ENCODE measurements at regions not wholly inside any gene's neighbourhood (a gene's known extent, or its start where the extent isn't known, plus 50 kb on each side); places are given as distances from the start of the nearest gene placed in this dataset.

DNA sequence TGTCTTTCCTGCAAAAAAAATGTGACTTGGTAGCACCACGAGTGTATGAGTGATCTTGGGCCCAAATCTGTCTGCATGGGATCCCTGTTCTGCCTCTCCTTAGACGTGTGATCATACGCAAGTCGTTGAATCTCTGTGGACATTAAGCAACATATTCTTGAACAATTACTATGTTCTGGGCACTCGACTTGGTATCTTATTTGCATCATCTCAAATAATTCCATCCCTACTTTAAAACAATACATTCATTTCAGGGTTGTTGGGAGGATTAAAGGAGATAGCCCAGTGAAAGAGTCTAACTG lies 145.4 kb upstream of the CPEB2 start:
- no peak overlapping the region for H3K4me3 Mint-ChIP-seq
- H3K4me1 Mint-ChIP-seq: no peaks in the 10 kb centered on the region
- ATAC-seq (ENCODE audit: low read depth in 2 of 2) (no peak), DNase-seq (no peak)
- no peaks in the 10 kb centered on the region for H3K36me3 Mint-ChIP-seq
- H3K27ac Mint-ChIP-seq: no peak overlapping the region
- peaks cover 10 to 26% (median 14%) of the 10 kb centered on the region in 3 donors for H3K27me3 Mint-ChIP-seq
- H3K9me3 Mint-ChIP-seq: peaks cover 0 to 6% (median 0%) of the 10 kb centered on the region in 7 donors

DNA sequence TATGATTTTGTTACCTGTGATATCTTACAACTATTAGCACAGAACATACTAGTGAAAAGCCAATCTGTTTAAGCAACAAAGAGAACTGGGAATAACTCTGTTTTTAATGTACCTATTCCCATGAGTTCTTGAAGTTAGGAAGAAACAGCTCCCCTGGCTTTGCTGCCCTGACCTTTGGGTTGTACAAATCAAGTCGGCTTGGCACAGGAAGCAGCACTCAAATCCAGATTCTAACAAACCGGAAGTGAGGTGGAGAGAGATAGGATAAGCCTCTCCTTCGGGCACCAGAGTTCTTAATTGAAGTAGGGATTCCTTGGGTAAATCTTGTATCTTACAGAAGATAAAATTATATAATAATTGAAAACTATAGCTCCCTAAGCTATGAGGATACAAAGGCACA lies 144.8 kb upstream of the CPEB2 start:
- Mint-ChIP-seq H3K27ac (no peak overlapping the region), H3K4me1 (no peaks in the 10 kb centered on the region), H3K9me3 (peaks cover 0 to 6% (median 0%) of the 10 kb centered on the region in 7 donors), H3K36me3 (no peaks in the 10 kb centered on the region), H3K27me3 (peaks cover 8 to 23% (median 10%) of the 10 kb centered on the region in 3 donors), H3K4me3 (no peak overlapping the region)
- DNase-seq (no peak), ATAC-seq (ENCODE audit: low read depth in 2 of 2) (no peak)

DNA sequence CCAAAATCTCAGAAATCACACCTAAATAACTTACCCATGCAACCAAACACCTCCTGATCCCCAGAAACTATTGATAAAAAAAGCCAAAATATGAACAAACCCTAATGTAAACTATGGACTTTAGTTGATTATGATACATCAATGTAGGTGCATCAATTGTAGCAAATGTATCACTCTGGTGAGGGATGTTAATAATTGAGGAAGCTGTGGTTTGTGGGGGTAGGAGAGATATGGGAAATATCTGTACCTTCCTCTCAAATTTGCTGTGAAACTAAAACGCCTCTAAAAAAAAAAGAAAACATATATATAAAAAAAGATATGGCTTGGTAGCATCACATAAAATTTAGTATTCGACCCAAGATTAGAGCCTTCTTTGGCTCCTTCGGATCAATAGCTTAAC lies 144.3 kb upstream of the CPEB2 start:
- Mint-ChIP-seq H3K4me3 (no peak overlapping the region), H3K9me3 (peaks cover 0 to 6% (median 0%) of the 10 kb centered on the region in 7 donors), H3K27me3 (peaks cover 6 to 24% (median 10%) of the 10 kb centered on the region in 3 donors), H3K27ac (no peak overlapping the region), H3K4me1 (no peaks in the 10 kb centered on the region), H3K36me3 (no peaks in the 10 kb centered on the region)
- DNase-seq (no peak), ATAC-seq (ENCODE audit: low read depth in 2 of 2) (no peak)

DNA sequence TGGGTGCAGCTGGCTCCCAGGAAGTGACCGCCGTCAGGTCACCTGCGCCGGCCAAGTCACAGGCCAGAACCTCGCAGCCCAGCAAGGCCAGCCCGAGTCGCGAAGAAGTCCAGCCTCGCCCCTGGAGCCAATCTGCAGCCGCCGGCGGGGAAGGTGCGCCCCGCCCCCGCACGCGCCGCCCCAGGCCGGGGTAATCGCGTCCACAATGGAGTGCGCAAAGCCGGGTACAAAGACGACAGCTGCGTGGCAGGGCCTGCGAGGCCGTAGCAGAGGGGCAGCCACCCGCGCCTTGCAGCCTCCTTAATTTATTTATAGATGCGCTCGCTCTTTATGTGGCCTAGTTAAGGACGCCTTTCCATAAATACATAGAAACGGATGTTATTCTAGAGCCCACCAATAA lies 139.4 kb upstream of the CPEB2 start:
- no peaks in the 10 kb centered on the region for H3K36me3 Mint-ChIP-seq
- H3K27me3 Mint-ChIP-seq: peaks cover 12 to 28% (median 14%) of the 10 kb centered on the region in 3 donors
- H3K9me3 Mint-ChIP-seq: no peaks in the 10 kb centered on the region
- DNase-seq (no peak), ATAC-seq (ENCODE audit: low read depth in 2 of 2) (no peak)
- no peak overlapping the region for H3K27ac Mint-ChIP-seq
- H3K4me1 Mint-ChIP-seq: no peaks in the 10 kb centered on the region
- H3K4me3 Mint-ChIP-seq: no peak overlapping the region

DNA sequence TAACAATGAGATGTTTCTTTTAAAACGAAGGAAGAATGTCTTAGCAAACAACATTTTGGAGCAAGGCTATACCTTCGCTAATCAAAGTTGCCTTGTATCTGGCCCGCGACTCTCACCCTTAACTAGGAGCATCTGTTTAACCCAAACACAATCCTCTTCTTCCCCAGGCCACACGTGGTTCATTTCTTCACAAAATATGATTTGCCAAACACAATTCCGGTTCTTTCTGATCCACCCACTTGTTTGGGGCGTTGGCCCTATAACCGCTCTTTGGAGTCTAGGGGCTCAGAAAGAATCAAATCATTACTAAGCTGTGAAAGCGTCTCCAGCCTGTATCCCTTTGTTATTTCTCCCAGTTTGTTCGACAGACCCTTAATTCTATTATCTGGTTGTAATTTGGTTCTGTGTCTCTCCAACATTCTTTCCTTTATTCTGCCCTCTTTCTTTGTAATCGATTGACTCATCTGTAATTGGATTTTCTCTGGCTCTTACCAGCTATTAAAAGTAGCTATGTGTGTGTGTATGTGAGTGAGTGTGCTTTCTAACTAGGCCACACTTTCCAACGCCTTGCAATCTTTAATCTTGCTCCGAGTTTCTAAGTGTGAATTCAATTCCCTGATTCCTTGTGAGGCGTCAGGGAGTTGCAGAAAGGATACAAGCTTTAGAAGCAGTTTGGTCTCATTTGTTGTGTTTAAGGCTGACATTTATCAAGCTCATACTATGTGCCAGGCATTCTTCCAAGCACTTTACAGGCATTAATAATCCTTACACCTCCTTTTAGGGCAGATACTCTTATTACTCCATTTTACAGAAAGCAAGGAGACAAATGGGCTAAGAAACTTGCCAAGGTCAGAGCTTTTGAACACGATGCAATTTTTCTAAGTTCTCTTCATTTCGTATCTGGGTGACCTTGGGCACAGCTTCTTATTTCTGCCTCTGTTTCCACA lies 138.6 kb upstream of the CPEB2 start:
- no peaks in the 10 kb centered on the region for H3K36me3 Mint-ChIP-seq
- H3K4me3 Mint-ChIP-seq: no peak overlapping the region
- ATAC-seq (ENCODE audit: low read depth in 2 of 2): no peak
- no peak overlapping the region for H3K27ac Mint-ChIP-seq
- H3K4me1 Mint-ChIP-seq: no peaks in the 10 kb centered on the region
- no peak for DNase-seq
- H3K27me3 Mint-ChIP-seq: peaks cover 12 to 32% (median 14%) of the 10 kb centered on the region in 3 donors
- H3K9me3 Mint-ChIP-seq: no peaks in the 10 kb centered on the region

DNA sequence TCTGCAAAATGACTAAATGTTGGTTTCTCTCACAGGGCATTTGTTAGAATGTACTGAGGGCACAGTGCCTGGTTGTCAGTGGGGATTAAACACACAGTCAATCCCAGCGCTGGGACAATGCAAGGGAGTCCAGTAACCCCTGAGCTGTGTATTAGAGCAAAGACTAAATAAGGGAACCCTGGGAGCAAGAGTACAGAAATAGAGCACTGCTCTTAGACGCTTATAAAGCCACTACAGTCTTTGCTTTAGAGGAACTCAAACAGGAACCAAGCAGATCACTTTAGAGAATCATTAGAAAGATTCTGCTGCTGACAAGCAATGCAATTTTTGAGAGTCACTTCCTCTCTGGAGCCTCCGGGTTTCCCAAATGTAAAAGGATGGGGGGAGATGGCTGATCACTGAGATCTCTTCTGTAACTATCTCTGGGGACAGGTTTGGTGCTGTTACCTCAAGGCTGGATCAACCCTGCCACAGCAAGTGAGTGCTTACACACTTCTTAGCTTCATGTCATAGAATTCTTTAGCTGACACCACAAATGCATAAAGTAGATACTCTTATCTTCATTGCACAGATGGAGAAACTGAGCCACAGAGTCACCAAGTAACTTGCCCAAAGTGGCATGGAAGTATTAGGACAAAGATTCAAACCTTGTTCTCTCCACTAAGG lies 137.8 kb upstream of the CPEB2 start:
- peaks cover 11 to 40% (median 18%) of the 10 kb centered on the region in 3 donors for H3K27me3 Mint-ChIP-seq
- ATAC-seq (ENCODE audit: low read depth in 2 of 2) (no peak), DNase-seq (no peak)
- no peaks in the 10 kb centered on the region for H3K36me3 Mint-ChIP-seq
- no peaks in the 10 kb centered on the region for H3K4me1 Mint-ChIP-seq
- peak overlapping the region in 1 of 8 donors; percentile 36 for H3K4me3 Mint-ChIP-seq
- no peak overlapping the region for H3K27ac Mint-ChIP-seq
- H3K9me3 Mint-ChIP-seq: no peaks in the 10 kb centered on the region

DNA sequence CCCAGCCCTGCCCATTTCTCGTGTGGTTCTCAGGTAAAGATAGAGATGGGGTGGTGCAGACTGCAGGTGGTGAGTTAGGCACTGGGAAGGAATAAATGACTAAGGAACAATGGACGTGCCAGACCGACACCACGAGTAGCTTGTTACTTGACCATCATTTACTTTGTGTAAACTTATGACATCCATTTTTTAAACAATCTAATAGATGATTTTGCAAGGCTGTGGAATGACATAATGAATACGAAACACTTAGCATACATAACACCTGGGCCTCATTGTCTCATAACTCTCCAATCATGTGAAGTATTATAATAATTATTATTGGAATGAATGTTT lies 137.3 kb upstream of the CPEB2 start:
- H3K36me3 Mint-ChIP-seq: no peaks in the 10 kb centered on the region
- peak overlapping the region in 1 of 8 donors; percentile 36 for H3K4me3 Mint-ChIP-seq
- H3K9me3 Mint-ChIP-seq: no peaks in the 10 kb centered on the region
- no peak for ATAC-seq (ENCODE audit: low read depth in 2 of 2)
- H3K27me3 Mint-ChIP-seq: peaks cover 8 to 40% (median 19%) of the 10 kb centered on the region in 3 donors
- no peaks in the 10 kb centered on the region for H3K4me1 Mint-ChIP-seq
- DNase-seq: no peak
- no peak overlapping the region for H3K27ac Mint-ChIP-seq

DNA sequence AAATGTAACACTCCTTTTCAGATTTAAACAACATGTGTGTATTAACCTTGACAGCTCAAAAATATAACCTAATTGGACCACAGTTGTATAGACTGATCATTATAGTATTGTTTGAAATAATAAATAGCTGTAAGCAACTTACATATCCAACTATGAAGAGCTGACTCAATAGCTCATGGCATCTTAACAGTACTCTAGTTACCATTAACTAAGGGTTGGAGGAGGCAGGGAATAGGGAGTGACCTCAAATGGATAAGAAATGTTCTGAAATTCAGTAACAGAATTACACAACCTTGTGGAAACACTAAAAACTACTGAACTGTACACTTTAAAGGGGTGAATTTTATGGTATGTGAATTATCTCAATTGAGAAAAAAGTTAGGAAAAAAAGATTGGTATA lies 136.5 kb upstream of the CPEB2 start:
- Mint-ChIP-seq H3K36me3 (no peaks in the 10 kb centered on the region), H3K9me3 (no peaks in the 10 kb centered on the region), H3K27ac (no peak overlapping the region), H3K4me1 (no peaks in the 10 kb centered on the region), H3K4me3 (no peak overlapping the region), H3K27me3 (peaks cover 8 to 42% (median 19%) of the 10 kb centered on the region in 3 donors)
- ATAC-seq (ENCODE audit: low read depth in 2 of 2): no peak
- DNase-seq: no peak

DNA sequence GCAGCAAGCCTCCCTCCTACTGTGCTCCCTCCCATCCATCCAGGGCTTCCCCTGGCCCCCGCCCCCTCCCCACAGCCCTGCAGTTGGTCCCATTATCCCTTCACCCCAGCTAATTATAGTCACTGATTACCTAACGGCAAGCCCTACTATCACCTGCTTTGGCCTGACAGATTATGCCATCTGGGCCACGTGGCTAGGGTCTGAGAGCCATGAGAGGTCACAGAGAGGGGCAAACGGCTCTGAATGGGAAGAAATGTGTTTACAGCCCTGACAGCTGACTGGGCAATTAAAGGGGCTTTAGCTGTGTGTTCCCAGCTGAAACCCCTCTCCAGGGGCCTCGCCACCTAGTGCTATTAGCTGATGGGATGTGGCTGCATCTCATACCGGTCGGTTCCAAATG lies 134.4 kb upstream of the CPEB2 start:
- no peak for DNase-seq

DNA sequence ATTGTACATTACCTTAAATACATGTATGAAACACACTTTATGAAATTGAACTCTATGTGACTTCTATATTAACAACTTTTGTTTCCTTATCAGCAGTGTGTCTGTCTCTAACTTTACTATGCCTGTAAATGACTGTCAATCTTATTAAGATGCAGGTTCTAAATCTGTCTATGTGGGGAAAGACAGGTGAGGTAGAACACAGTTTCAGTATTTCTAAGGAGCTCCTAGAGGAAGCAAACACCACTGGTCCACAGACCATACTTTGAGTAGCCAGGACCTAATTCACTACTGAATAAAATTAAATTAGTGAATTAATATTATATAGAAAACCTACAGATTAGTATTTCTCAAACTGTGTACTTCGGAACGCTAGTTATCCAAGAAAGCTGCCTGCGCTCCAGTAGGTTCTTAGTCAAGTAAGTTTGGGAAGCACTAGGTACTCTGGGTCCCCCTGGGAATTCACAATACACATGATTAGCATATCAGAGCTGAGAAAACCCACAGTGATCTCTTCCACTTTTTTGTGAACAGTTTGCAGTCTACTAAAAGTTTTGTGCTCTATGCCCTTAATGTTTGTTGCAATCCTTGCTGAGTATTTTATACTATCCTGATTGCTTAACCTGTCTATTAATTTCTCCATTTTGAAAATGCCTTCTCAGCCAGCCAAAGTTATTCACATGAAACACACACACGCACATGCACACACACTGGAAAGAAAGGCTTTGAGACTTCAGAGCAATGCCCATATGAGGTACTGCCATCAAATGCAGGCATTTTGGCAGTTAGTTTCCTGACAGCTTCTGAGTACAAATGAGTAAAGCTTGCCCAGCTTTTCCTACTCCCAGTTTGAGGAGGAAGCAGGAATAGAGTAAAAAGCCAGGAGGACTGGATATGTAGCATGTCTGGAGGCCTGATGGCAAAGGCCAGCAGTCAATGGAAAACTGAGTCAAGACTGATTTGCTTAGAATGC lies 133.6 kb upstream of the CPEB2 start:
- H3K9me3 Mint-ChIP-seq: no peaks in the 10 kb centered on the region
- ATAC-seq (ENCODE audit: low read depth in 2 of 2): no peak
- no peak for DNase-seq
- no peaks in the 10 kb centered on the region for H3K4me1 Mint-ChIP-seq
- peak overlapping the region in 1 of 8 donors; percentile 71 for H3K4me3 Mint-ChIP-seq
- no peaks in the 10 kb centered on the region for H3K36me3 Mint-ChIP-seq
- peaks cover 9 to 51% (median 19%) of the 10 kb centered on the region in 3 donors for H3K27me3 Mint-ChIP-seq
- H3K27ac Mint-ChIP-seq: no peak overlapping the region

More for the DNA sequence above, 134.4 kb upstream of the CPEB2 start:
- no peak for ATAC-seq (ENCODE audit: low read depth in 2 of 2)
- peaks cover 11 to 52% (median 22%) of the 10 kb centered on the region in 3 donors for H3K27me3 Mint-ChIP-seq
- H3K4me1 Mint-ChIP-seq: no peaks in the 10 kb centered on the region
- H3K4me3 Mint-ChIP-seq: no peak overlapping the region
- no peaks in the 10 kb centered on the region for H3K36me3 Mint-ChIP-seq
- no peak overlapping the region for H3K27ac Mint-ChIP-seq
- no peaks in the 10 kb centered on the region for H3K9me3 Mint-ChIP-seq

DNA sequence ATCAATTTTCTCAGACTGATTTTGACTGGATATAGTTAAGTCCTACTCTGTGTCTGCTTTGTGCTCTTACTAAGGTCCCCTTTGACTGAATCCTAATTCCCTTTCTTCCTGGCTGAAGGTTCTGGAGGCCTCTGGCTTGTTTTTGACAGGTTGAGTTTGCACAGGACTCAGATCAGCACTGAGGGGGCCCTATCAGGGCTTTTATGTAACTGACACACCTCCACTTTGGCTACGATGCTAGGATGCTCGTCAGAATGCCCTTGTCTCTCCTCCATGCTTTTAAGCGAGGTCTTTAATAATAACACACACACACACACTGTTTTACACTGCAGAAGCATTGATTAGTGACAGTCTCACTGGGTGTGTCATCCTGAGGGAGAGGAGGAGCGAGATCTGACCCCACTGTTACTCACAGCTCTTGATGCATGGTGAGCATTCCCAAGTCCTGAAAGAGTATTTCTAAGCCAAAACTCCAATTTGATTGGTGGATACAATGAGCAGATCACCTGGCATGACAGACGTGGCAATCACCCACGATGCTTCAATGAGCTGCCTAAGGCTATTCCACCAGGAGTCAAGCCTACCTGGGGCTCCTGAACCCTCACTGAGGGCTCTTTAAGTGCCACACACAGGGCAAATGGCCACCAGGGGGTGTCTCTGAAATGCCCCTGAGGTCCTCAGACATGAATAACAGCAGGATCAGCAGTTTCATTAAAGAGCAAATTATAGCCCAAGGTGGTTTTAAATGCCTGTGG lies 130.4 kb upstream of the CPEB2 start:
- peaks cover 0 to 7% (median 0%) of the 10 kb centered on the region in 7 donors for H3K9me3 Mint-ChIP-seq
- peaks cover 6 to 48% (median 15%) of the 10 kb centered on the region in 3 donors for H3K27me3 Mint-ChIP-seq
- H3K4me1 Mint-ChIP-seq: peaks cover under 1 to 5% (median 4%) of the 10 kb centered on the region in 3 donors
- DNase-seq: peak; percentile 14
- ATAC-seq (ENCODE audit: low read depth in 2 of 2): peak; percentile 27 to 58
- peak overlapping the region in 1 of 6 donors; percentile 26 for H3K27ac Mint-ChIP-seq
- H3K4me3 Mint-ChIP-seq: peak overlapping the region in 1 of 8 donors; percentile 22
- H3K36me3 Mint-ChIP-seq: no peaks in the 10 kb centered on the region

DNA sequence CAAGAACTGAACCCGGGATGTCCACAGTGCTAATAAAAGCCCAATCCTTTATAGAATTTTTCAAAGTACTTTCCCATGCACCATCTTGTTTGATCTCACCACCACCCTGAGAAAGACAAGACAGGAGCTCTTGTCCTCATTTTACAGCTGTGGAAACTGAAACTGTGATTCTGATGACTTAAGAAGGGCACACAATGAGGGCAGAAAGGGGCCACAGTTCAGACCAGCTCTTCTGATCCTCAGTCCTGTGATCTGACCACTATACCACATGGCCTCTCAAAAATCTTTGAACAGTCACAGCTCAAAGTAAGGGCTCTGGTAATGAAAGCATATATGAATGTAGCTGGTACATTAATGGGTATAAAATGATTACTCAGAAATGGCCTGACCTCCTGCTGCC lies 127.3 kb upstream of the CPEB2 start:
- Mint-ChIP-seq H3K36me3 (no peaks in the 10 kb centered on the region), H3K4me1 (peaks cover 8 to 16% (median 12%) of the 10 kb centered on the region in 3 donors), H3K4me3 (no peak overlapping the region), H3K27ac (no peak overlapping the region), H3K9me3 (peaks cover 0 to 7% (median 0%) of the 10 kb centered on the region in 7 donors), H3K27me3 (peaks cover 6 to 29% (median 8%) of the 10 kb centered on the region in 3 donors)
- ATAC-seq (ENCODE audit: low read depth in 2 of 2) (no peak), DNase-seq (no peak)

Measured in naive B cell (primary cell).